ENCODE measurements at regions not wholly inside any gene's neighbourhood (a gene's known extent, or its start where the extent isn't known, plus 50 kb on each side); places are given as distances from the start of the nearest gene placed in this dataset.

DNA sequence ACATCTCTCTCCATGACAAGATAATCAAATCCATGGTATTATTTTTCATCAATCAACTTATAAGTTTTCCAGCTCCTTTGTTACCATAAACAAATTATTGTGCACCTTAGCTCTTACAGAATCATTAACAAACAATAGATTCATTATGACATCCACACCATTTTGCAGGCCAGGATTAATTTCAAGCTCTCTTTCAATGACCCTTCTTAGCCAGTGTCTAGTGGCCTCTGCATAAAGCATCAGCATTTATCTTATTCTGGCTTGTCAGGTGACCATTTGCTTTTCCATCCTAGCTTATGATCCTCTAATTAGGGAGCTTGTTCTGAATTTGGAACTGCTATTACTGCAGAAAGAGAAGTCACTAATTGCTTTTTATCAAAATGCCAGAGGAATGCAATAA, 806.2 kb upstream of the CHAC2 start:
- TF ChIP-seq, protein P1, sequence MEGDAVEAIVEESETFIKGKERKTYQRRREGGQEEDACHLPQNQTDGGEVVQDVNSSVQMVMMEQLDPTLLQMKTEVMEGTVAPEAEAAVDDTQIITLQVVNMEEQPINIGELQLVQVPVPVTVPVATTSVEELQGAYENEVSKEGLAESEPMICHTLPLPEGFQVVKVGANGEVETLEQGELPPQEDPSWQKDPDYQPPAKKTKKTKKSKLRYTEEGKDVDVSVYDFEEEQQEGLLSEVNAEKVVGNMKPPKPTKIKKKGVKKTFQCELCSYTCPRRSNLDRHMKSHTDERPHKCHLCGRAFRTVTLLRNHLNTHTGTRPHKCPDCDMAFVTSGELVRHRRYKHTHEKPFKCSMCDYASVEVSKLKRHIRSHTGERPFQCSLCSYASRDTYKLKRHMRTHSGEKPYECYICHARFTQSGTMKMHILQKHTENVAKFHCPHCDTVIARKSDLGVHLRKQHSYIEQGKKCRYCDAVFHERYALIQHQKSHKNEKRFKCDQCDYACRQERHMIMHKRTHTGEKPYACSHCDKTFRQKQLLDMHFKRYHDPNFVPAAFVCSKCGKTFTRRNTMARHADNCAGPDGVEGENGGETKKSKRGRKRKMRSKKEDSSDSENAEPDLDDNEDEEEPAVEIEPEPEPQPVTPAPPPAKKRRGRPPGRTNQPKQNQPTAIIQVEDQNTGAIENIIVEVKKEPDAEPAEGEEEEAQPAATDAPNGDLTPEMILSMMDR (IDR thresholded peaks at IDR 0.05): no peak
- no peak for TF ChIP-seq POLR2A (IDR thresholded peaks at IDR 0.05)
